Ectodermal cell (in vitro differentiated cells): ENCODE measurements at regions not wholly inside any gene's neighbourhood (a gene's known extent, or its start where the extent isn't known, plus 50 kb on each side); places are given as distances from the start of the nearest gene placed in this dataset.
A peak's percentile ranks its signal among the peaks of the same experiment; 100 is the strongest.

ENCODE experiments used
- H3K27ac ChIP-seq: 2 replicates; pipeline ENCODE4 v1.7.0; 2013; ENCODE audit warnings: mild to moderate bottlenecking, low read depth, low read length; ENCODE audit not compliant: insufficient read depth, poor library complexity, severe bottlenecking
- H3K27me3 ChIP-seq: 2 replicates; pipeline ENCODE4 v1.7.0; 2013; ENCODE audit warnings: mild to moderate bottlenecking, low read length; ENCODE audit not compliant: insufficient read depth, control insufficient read depth, poor library complexity, severe bottlenecking
- H3K36me3 ChIP-seq: one replicate; pipeline ENCODE4 v1.7.0; 2013; ENCODE audit warnings: low read length; ENCODE audit not compliant: control insufficient read depth, insufficient read depth
- H3K4me1 ChIP-seq: one replicate; pipeline ENCODE4 v1.7.0; 2013; ENCODE audit warnings: low read length; ENCODE audit not compliant: control insufficient read depth, insufficient read depth
- H3K4me3 ChIP-seq: 2 replicates; pipeline ENCODE4 v1.7.0; 2013; ENCODE audit warnings: low read depth, low read length, control low read depth; ENCODE audit not compliant: insufficient read depth
- H3K9me3 ChIP-seq: 2 replicates; pipeline ENCODE4 v1.7.0; 2013; ENCODE audit warnings: mild to moderate bottlenecking, low read length, moderate library complexity; ENCODE audit not compliant: control insufficient read depth
- WGBS, 2 experiments: methylation state at CpG; one replicate each; pipeline ENCODE4 v1.1.7; 2013; ENCODE audit warnings: missing lambda C conversion rate in 2 of 2; 5-methylcytosine and 5-hydroxymethylcytosine counted together

- Histone ChIP-seq H3K27me3 (no peaks in the 10 kb centered on the region), H3K4me3 (no peak overlapping the region), H3K4me1 (no peaks in the 10 kb centered on the region), H3K36me3 (no peaks in the 10 kb centered on the region), H3K9me3 (no peaks in the 10 kb centered on the region), H3K27ac (no peak overlapping the region)
- 92 to 94% methylated on average over 3 of the region's 4 CpGs for WGBS, 2 experiments
These were observed 204.3 kb downstream of the FSIP2 start for GRCh38 chr2:185942855-185943254.

- Histone ChIP-seq H3K4me1 (no peaks in the 10 kb centered on the region), H3K36me3 (no peaks in the 10 kb centered on the region), H3K27me3 (no peaks in the 10 kb centered on the region), H3K27ac (no peak overlapping the region), H3K9me3 (no peaks in the 10 kb centered on the region), H3K4me3 (no peak overlapping the region)
- 88 to 100% methylated on average over 1 of the region's 2 CpGs for WGBS, 2 experiments
These were observed 209.1 kb downstream of the FSIP2 start for GRCh38 chr2:185947722-185948121.

DNA sequence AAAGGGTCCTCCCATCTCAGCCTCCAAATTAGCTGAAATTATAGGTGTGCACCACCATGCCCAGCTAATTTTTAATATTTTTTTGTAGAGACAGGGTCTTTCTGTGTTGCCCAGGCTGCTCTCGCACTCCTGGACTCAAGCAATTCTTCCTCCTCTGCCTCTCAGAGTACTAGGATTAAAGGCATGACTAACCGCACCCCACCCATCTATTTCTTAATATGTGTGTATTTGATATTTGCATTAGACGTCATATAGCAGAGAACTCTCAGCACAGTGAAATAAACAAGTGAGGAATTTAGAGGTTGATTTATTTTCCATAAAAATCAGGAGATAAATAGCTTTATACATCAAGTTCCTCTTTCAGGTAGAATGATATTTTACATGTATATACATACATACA lies 213.5 kb downstream of the FSIP2 start:
- H3K4me3 ChIP-seq = no peak overlapping the region
- no peaks in the 10 kb centered on the region for H3K9me3 ChIP-seq
- H3K36me3 ChIP-seq = no peaks in the 10 kb centered on the region
- WGBS, 2 experiments = 88 to 100% methylated on average over 1 to 3 of the region's 3 CpGs
- H3K27me3 ChIP-seq = no peaks in the 10 kb centered on the region
- H3K4me1 ChIP-seq = no peaks in the 10 kb centered on the region
- no peak overlapping the region for H3K27ac ChIP-seq

DNA sequence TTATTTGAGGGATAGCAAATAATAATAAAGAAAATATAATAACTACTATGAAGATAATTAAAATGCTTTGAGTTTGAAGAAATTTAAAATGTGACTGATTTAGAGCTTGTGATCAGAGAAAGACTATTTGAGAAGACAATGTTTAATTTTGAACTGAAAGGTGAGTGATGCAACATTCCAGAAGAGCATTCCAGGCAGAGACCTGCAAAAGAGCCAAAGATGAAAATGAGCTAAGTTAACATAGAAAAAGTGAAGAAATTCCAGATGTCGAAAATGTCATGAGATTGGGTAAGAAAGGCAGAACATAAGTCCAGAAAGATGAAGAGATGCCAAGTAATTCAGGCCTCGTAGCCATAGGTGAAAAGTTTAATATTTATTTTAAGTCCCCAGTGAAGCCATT lies 215.8 kb downstream of the FSIP2 start:
- Histone ChIP-seq H3K4me1 (no peaks in the 10 kb centered on the region), H3K36me3 (no peaks in the 10 kb centered on the region), H3K27me3 (no peaks in the 10 kb centered on the region), H3K27ac (no peak overlapping the region), H3K9me3 (no peaks in the 10 kb centered on the region), H3K4me3 (no peak overlapping the region)
- WGBS, 2 experiments = 90 to 95% methylated on average over 2 of the region's 2 CpGs

DNA sequence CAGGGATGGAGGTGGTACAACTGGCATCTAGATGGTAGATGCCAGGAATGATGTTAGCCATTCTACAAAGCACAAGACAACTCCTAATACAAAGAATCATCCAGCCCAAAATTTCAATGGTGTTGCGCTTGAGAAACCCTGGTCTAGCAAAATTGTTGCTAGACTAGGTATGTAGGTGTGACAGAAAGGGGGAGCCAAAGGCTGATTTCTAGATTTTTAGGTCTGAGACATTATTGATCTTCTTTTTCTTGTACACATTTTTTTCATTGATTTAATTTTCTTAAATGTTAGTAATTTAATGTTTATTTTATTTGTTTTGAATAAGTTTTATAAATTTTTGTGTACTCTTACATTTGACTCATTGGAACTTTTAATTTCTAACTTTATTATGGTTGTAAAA lies 216.4 kb downstream of the FSIP2 start:
- WGBS, 2 experiments = 83% methylated on average over 1 of the region's 1 CpG; no CpG with 5 or more reads in 1 of the 2 experiments
- Histone ChIP-seq H3K9me3 (no peaks in the 10 kb centered on the region), H3K36me3 (no peaks in the 10 kb centered on the region), H3K27ac (no peak overlapping the region), H3K4me3 (no peak overlapping the region), H3K4me1 (no peaks in the 10 kb centered on the region), H3K27me3 (no peaks in the 10 kb centered on the region)

DNA sequence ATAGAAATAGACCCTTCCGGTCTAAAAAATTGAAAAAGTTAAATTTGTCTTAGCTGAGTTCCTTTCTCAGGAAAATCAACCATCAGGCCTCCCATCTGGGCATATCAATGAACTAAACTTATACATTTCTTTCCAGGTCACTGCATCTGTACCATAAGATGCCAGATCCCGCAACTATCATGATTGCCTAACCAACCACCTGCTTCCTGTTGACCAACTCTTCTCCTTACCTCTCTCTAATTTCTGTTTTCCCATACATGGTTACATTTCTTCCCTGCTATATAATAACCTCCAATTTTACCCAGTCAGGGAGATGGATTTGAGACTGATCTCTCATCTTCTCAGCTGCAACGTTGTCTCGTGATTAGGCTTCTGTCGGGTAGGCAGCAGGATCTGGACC lies 228.7 kb downstream of the FSIP2 start:
- no peak overlapping the region for H3K4me3 ChIP-seq
- H3K9me3 ChIP-seq = peaks cover 2% of the 10 kb centered on the region
- no peaks in the 10 kb centered on the region for H3K27me3 ChIP-seq
- WGBS, 2 experiments = 91 to 99% methylated on average over 5 of the region's 5 CpGs
- no peaks in the 10 kb centered on the region for H3K4me1 ChIP-seq
- no peaks in the 10 kb centered on the region for H3K36me3 ChIP-seq
- no peak overlapping the region for H3K27ac ChIP-seq

GRCh38 chr2:185970148-185970852 lies 231.7 kb downstream of the FSIP2 start:
- H3K27me3 ChIP-seq = no peaks in the 10 kb centered on the region
- no peaks in the 10 kb centered on the region for H3K36me3 ChIP-seq
- H3K4me1 ChIP-seq = no peaks in the 10 kb centered on the region
- no CpG with 5 or more reads among the region's 3 CpGs for whole genome bisulfite sequencing, 2 experiments
- no peak overlapping the region for H3K4me3 ChIP-seq
- peaks cover 2% of the 10 kb centered on the region for H3K9me3 ChIP-seq
- peak overlapping the region; percentile 40 for H3K27ac ChIP-seq

DNA sequence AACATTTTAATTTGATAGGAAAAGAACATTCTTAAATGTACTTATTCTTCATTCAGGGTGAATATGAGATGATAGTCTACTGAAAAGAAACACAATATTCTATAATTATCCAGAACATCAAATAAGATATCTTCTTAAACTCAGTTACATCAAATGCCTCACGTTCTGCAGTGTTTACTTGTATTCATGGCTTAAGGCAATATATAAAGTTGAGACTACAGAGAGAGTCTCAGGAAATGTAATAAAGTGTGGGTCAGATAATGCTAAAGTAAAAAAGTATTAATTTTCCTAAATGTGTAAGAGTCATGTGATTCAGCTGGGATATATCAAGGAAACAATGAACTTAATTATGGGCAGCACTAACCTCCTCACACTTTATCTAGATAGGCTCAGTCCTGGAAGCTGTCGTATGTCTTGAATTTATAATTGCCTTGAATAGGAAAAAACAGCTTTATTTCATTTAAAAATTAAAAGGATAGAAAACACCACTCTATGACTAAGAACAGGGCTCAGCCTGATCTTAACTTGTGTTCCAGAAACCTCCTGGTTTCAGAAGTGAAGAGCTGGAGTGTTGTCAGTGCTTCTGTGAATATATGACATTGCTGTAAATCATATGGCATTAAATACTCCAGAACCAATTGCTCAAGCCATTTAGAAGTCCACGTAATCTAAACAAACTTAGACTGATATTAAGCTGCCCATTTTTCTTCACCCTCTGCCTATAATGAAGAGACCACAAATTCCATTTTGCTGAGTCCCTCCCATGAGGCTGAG lies 240.2 kb downstream of the FSIP2 start:
- Histone ChIP-seq H3K9me3 (no peaks in the 10 kb centered on the region), H3K4me3 (no peak overlapping the region), H3K27me3 (no peaks in the 10 kb centered on the region), H3K4me1 (no peaks in the 10 kb centered on the region), H3K36me3 (no peaks in the 10 kb centered on the region), H3K27ac (no peak overlapping the region)
- WGBS, 2 experiments = 85 to 96% methylated on average over 2 of the region's 3 CpGs

DNA sequence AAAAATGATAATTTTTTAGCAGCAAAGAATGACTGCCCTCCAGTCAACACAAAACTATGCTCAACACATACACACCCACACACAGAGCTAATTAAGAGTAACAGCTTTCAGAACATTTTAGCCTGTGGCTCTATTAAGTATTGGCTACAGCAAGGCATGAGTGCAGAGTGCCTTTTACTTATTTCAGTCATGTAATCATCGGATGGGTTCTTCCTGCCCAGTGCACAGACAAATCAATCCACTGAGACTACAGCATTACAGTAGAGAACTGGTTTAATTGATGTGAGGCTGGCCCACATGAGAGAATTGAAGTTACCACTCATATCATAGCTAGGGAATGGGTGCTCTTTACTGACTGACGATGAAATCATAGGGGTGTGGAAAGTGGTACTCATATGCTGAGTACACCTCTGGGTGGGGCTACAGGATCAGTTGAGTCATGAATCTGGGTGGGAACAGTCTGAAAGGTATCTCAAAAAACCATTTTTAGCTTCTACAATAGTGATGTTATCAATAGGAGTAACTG lies 241.0 kb downstream of the FSIP2 start:
- H3K27me3 ChIP-seq = no peaks in the 10 kb centered on the region
- no peaks in the 10 kb centered on the region for H3K4me1 ChIP-seq
- WGBS, 2 experiments = 93 to 94% methylated on average over 2 of the region's 2 CpGs
- H3K9me3 ChIP-seq = no peaks in the 10 kb centered on the region
- no peak overlapping the region for H3K4me3 ChIP-seq
- no peaks in the 10 kb centered on the region for H3K36me3 ChIP-seq
- H3K27ac ChIP-seq = no peak overlapping the region

- WGBS, 2 experiments = 96 to 98% methylated on average over 2 to 3 of the region's 3 CpGs
- no peaks in the 10 kb centered on the region for H3K9me3 ChIP-seq
- no peak overlapping the region for H3K27ac ChIP-seq
- no peak overlapping the region for H3K4me3 ChIP-seq
- H3K4me1 ChIP-seq = no peaks in the 10 kb centered on the region
- no peaks in the 10 kb centered on the region for H3K27me3 ChIP-seq
- no peaks in the 10 kb centered on the region for H3K36me3 ChIP-seq
These were observed 242.3 kb downstream of the FSIP2 start for GRCh38 chr2:185980944-185981343.
